ENCODE measurements at regions not wholly inside any gene's neighbourhood (a gene's known extent, or its start where the extent isn't known, plus 50 kb on each side); places are given as distances from the start of the nearest gene placed in this dataset.

DNA sequence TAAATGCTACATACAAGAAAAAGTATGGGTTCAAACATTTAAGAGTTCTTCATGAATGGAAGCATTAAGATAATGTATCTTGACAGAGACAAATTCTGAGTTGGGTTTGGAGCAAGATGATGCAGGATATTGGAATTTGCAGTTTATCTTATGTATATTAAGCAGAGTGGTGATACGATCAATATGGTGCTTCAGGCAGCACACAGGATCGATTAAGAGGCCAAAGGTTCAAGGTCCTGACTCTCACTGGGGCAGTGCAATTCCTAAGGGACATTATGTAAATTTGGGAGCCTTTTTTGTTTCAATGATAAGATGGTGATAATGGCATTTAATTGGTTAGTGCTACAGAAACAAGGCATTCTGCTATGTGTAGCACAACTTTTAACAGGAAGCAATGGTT lies 381.9 kb downstream of the KCNJ3 start:
- TF ChIP-seq SUZ12 (IDR thresholded peaks at IDR 0.05), result no peak
- TF ChIP-seq ARNT (IDR thresholded peaks at IDR 0.05), result no peak
- TF ChIP-seq PKNOX1 (IDR thresholded peaks at IDR 0.05), result no peak
- TF ChIP-seq FOXA1 (IDR thresholded peaks at IDR 0.05), result no peak
- no peak for TF ChIP-seq HDGF (IDR thresholded peaks at IDR 0.05; ENCODE audit: borderline replicate concordance)
- TF ChIP-seq CTBP1 (IDR thresholded peaks at IDR 0.05; ENCODE audit: borderline replicate concordance), result no peak
- TF ChIP-seq BHLHE40 (IDR thresholded peaks at IDR 0.05; ENCODE audit: borderline replicate concordance), result no peak
- TF ChIP-seq LEF1 (IDR thresholded peaks at IDR 0.05; ENCODE audit: borderline replicate concordance), result no peak
- TF ChIP-seq SP1 (IDR thresholded peaks at IDR 0.05), result no peak
